GM21619 (cell line): ENCODE measurements at regions not wholly inside any gene's neighbourhood (a gene's known extent, or its start where the extent isn't known, plus 50 kb on each side); places are given as distances from the start of the nearest gene placed in this dataset.
"Not testable (repeated sequence)": the region's sequence is repeated elsewhere in the genome, so short reads cannot be mapped to it uniquely, and the experiment has no call there.

ENCODE experiments used
- ATAC-seq: cut with Tn5 transposase; IDR thresholded peaks from one replicate; pipeline ENCODE4 v1.9.1; 2021; ENCODE audit not compliant: unreplicated experiment

DNA sequence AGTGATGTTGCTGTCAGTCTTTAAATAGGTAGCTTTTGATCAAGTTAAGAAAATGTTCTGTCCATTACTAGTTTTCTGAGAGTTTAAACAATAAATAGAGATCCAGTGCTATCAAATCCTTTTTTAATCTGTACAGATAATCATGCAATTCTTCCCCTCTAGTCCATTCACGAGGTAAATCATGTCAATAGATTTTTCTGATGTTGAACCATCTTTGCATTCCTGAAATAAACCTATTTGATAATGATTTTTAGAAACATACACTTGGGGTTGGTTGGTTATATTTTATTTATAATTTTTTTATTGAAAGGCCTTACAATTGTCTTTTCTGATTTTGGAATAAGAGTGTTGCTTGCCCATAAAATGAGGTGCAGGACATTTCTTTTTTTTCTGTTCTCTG is 95.0 kb downstream of the FAM53A start:
- ATAC-seq = no peak

DNA sequence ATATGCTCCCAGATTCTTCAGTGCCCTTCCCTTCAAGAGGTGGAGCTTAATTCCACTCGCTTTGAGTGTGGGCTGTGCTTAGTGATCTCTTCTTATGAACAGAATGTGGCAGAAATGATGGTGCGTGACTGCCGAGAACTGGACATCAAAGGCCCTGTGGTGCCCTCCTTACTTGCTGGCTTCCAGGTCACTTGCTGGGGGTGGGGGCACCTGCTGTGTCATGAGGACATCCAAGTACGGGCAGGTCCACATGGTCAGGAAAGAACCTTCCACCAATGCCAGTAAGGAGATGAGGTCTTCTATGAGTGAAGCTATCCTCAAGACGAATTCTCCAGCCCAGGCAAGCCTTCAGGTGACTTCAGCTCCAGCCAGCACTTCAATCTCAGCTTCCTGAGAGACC is 95.8 kb downstream of the FAM53A start:
- no peak for ATAC-seq

DNA sequence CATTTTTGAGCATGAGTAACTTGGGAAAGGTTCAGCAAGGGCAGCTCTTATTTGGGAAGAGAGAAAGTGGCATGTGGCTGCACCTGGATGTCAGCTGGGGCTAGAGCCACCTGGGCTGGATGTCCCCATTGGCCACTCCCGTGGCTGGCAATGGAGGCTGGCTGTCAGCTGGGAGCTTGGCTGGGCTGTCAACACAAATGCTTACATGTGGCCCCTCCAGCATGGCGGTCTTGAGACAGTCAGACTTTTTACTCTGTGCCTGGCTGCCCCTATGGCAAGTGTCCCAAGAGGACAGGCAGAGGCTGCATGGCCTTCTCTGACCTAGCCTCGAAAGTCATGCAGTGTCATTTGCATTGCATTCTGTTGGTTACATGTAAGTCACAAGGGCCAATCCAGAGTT is 99.6 kb downstream of the FAM53A start:
- ATAC-seq = no peak

DNA sequence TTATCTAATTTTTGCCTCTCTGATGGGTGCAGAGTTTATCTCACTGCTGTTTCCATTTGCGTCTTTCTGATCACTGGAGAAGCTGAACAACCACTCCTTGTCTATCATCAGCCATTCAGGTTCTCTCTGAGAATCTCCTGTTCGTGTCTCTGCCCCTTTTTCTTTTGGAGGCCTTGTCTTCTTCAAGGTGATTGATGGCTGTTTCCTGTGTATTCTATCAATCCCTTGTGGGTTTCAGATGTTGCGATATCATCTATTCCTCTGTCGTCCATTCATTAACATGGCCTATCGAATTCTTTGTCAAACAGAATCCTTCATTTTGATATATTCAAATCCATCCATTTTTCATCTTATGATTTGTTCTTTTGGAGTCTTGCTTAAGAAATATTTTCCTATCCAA is 100.3 kb downstream of the FAM53A start:
- ATAC-seq = no peak

DNA sequence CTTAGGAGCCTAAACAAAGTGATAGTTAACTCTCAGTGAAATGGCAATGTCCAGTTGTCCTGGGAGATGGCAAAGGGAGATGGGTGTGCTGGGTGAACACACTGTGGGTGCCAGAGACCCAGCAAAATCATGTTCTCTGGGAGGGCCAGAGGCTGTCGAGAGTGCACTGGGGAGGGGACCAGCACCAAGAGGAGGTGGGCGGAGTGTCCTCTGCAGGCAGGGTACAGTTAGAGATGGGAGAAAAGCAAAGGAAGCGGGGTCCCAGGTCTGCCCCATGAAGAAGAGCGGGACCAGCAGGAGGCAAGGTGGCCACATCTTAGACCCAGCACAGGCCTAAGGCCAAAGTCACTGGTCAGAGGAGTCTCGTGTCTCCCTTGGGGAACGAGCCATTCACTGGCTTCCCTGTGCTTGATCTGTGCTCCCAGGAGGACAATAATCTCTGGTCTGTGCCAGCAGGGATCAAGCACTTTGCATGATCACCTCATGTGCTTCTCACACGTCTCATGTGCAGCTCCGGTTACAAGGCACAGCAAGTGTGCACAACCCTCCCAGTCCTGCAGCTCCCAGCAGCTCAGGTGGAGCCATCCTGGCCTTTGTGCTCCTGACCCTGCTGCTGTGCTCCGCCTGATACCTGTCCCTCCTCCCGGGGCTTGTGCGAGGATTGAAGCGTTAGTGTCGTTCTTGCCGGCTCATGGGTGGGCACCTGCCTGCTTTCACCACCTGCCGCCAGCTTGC is 100.9 kb downstream of the FAM53A start:
- no peak for ATAC-seq

DNA sequence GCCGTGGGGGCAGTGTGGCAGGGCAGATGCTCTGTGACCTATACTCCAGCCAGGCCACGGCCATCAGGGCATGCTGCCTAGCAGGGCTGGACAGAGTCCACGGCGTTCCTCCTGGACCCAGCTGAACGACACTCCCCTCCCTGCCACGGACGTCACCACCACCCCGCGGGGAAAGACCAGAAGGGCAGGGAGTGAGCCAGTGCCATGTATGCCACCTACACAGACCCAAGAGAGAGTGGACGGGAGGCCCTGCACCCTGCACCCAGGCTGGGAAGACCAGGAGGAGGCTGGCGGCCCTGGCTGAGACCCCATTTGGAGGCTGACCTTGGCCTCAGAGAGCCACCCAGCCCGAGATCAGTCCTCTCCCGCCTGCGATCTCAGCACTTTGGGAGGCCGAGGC is 101.9 kb downstream of the FAM53A start:
- no peak for ATAC-seq

DNA sequence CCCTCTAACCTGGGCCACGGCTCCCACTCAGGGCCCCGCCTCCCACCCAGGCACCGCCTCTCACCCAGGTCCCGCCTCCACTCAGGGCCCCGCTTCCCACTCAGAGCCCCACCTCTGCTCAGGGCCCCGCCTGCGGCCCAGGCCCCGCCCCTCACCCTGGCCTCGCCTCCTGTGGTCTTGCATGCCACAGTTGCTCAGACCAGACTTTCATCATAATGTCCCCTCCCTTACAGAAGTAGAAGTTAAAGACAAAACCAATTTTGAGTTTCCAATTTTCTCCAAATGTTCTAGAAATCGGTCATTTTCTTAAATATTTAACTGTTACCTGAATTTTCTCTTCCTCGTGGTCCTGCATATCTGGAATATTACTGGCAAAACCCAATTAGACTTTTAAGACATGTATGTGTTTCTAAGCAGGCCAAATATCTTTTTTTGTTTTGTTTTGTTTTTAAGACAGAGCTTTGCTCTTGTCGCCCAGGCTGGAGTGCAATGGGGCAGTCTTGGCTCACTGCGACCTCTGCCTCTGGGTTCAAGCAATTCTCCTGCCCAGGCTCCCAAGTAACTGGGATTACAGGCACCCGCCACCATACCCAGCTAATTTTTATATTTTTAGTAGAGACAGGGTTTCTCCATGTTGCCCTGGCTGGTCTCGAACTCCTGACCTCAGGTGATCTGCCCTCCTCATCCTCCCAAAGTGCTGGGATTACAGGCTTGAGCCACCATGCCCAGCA is 102.8 kb downstream of the FAM53A start:
- peak; percentile 69 for ATAC-seq

DNA sequence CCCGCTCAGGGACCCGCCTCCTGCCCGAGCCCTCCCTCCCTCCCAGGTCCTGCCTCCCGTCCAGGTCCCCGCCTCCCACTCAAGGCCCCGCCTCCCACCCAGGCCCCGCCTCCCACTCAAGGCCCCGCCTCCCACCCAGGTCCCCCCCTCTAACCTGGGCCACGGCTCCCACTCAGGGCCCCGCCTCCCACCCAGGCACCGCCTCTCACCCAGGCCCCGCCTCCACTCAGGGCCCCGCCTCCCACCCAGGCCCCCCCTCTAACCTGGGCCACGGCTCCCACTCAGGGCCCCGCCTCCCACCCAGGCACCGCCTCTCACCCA is 103.5 kb downstream of the FAM53A start:
- ATAC-seq = not testable (repeated sequence)

DNA sequence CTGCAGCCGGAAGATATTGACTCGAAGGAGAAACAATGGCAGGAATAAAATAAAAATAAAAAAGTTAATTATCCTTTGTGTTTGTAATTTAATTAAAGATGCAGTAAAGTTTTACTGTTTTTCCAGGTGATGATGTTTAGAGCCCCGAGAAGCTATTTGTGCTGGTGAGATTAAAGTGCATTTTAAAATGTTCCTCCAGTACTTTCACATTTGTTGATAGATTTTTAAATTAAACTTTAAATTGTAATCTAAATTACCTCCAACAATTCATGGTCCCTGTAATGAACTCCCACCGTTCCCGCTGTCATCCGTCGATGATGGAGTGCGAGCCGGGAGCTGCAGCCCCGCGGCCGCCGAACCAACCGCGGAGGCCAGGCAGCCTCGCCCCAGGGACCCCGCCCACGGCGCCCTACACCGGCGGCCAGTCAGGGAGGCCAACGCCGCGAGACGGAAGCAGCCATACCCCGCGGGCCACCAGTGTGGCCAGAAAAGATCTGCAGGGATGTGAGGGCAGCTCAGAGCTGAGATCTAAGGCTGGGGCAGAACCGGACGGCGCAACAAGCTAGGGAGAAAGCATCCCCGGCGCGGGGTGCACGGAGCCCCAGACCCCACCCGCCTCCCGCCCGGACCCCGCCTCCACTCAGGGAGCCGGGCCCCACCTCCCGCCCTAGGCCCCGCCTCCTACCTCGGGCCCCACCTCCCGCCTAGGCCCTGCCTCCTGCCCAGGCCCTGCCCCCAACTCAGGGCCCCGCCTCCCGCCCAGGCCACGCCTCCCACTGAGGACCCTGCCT is 104.0 kb downstream of the FAM53A start:
- peak; percentile 45 for ATAC-seq

DNA sequence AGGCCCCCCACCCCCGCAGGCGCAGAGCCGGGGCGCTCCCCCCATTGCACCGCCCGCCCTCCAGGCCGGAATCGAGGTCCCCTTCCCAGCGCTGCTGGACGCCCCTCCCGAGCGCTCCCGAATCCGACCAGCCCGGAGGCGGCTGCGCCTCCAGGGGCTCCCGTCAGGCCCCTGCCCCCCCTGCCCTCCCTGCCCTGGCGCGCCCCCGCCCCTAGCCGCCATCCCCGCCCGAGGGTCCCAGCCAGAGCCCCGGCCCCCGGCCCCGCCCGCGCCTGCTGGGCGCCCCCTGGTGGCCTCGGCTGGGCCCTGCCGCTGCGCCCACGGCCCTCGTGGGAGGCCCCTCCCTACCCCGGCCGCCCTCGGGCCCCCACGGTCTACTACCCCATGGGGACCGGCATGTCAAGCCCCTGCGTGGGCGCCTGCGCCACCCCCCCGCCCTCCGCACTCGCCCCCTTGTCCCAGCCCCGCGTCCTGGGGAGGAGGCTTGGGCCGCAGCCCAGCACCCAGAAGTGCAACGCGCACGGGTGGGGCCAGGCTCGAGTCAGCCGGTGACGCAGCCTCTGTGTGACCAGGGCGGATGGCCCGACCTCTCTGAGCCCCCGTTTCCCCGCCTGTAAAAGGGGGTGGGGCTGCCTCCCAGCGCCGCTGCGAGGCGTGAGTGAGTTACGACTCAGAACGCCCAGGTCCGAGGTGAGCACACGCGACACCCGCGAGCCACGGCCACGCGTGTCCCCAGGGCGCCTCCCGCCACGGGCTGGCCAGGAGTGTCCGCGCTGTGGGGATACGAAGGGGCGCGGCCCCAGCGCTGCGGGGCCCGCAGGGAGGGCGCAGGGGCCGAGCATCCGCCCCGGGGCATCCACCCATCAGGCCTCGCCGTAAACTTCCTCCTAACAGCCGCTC is 104.9 kb downstream of the FAM53A start:
- peak; percentile 32 for ATAC-seq

DNA sequence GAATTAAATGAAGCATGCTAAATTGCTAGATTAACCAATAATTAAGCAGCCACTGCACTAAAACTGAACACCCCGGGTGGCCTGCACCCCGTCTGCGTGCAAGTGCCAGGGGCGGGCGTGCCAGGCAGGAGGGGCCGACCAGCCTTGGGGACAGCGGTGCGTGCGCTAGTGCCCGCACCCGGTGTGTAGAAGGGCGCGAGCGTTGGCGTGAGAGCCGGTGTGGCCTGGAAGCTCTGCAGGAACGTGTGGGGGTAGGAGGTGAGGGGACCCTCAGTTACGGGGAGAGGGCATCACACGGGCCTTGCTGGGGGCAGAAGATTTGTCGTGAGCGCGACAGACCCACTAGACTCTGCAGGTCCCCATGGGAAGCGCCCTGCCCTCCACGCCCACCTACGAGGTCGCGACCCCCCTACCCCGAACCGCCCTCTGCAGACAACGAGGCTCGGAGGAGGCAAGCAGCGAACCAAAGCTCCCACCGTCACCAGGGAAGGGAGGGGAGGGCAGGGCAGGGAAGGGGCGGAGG is 105.8 kb downstream of the FAM53A start:
- no peak for ATAC-seq

DNA sequence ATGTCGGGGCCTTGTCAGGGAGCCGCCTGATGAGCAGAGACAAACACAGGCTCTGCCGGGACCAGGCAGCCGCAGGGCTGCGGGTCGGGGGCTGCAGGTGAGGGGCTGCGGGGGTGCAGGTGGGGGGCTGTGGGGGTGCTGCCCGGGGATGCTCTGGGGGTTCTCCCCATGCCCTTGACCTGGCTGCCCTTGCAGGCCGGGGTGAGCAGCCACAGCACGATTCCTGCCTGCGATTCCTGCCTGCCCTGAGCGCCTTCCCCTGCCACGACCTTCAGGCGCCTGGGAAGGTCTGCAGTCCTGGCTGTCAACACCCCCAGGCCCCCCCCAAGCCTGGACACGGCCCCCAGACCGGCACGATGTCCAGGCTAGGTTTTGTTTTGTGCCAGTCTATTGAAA is 106.3 kb downstream of the FAM53A start:
- ATAC-seq = no peak

DNA sequence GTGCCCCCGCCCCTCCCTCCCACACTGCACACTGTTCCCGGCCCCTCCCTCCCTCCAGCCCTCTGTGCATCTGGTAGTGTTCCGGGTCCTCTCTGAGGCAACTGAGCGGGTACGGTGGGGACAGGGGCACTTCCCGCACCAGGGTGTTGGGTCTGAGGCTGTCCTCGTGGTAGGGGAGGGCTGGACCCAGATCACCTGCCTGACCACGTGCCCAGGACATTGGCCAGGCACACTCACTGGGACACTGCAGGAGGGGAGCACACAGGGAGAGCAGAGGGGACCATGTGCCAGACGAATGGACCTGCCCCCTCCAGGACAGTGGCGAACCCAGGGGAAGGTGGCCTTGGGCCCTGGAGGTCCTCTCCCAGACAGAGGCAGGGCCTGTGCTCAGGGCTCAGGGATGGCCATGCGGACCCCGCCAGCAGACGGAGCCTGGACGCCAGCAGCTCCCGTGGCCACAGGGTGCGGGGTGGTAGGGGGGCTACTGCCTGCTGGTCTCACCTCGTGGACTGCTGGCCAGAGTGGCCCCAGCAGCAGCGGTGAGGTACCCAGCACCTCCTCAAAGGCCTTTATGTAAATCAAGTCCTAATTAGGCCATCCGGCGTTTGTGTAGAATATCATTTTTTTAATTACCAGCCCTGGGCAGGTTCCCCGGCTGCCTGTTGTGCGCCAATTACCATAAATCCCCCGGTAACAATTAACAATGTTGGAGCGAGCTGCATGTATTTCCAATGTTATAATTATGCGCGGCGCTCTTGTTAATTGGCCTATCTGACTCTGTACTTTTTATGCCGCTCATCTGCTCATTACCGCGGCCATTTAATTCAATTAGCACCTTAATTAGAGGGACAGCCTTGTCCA is 106.9 kb downstream of the FAM53A start:
- no peak for ATAC-seq

DNA sequence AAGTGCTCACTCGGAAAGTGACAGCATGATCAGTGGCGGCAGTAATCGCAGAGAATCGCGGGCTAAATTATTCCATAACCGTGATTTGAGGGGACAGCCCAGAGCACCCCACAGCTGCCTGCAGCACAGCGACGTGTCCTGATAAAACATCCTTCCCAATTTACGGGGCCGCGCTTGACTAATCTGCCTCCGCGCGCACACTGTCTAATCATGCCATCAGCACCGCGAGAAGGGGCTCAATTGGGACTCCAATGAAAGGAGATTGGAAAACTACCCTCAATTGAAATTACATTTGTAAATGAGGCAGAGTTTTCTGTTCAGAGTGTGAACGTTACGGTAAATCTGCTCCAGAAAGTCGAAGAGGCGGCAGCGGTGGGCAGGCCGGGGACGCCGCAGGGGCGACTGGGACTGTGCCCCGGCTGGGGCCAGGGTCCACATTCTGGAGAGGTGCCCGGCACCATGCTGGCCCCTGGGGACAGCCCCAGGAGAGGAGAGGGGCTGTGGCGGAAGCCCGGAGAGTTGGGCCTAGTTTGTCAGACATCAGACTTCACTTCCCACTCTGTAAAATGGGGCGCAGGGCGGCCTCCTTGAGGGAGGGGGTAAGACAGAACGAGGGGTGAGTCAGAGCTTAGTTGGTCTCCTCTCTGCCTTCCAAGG is 107.7 kb downstream of the FAM53A start:
- no peak for ATAC-seq

DNA sequence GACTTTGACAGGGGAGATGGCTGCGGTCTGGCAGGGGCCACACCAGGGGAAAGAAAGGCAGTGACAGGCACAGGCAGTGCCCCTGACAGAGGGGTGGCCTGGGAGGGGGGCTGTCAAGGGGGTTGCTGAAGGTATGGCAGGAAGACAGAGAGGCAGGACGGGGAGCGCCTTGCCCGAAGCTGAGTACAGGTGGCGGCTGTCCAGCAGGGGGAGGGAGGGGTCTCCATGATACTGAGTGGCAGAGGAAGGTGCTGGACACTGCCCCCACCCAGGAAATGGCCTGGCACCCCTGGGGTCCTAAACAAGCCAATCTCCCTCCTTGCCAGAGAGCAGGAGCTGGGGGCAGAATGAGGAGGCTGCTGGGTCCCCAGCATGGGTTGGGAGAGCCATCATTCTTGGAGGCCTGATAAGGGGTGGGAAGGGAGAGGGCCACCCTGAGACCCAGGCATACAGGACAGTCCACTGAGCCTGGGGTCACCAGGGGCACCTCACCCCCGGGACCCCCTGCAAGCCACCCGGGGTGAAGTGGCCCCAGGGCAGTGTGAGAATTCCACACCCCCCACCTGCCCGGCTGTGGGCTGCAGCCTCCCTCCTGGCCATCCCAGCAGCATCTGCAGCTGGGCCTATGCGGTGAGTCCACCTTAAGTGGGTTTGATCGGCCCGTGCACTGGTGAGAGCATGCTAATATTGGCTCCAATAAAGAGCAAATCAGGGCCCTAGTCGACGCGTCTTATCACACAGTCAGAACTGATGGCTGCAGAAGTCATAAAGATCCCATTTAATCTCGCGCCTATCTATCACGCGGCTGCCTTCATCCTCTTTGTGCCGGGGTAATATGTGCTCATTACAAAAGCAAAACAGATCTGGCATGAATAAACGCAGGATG is 108.5 kb downstream of the FAM53A start:
- ATAC-seq = no peak

DNA sequence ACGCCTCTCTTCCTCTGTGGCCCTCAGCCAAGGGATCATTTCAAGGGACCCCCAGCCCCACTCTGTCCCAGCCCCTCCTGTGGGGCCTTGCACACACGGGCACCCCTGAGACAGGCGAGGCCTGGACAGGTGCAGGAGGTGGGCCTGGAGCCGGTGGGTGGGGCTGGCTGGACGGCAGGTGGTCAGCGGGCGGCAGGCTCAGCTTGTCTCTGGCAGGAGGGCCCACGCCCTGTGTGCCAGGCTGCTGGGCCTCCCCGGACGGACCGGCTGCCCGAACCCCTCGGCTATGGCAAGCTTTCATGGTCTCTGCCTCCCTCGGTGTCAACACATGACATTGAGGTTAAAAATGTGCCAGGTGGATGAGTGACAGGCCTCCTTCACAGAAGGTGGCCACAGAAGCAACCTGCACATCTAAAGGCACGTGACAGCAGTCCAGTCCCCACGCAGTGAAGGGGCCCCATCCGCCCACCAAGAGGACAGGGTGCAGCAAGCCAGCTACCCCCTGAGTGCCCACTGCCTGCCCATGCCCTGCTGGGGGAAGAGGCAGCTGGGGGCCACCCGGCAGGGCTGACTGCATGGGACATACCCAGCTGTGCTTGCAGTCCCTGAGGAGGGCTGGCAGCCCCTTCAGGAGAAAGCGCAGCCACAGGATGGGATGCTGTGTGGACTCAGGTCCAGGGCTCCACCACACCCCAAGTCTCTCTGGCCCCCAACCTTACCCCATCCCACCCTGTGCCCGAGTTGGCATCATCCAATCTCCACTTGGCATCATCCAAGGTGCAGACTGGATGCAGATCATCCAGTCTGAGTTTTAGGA is 109.3 kb downstream of the FAM53A start:
- ATAC-seq = no peak

DNA sequence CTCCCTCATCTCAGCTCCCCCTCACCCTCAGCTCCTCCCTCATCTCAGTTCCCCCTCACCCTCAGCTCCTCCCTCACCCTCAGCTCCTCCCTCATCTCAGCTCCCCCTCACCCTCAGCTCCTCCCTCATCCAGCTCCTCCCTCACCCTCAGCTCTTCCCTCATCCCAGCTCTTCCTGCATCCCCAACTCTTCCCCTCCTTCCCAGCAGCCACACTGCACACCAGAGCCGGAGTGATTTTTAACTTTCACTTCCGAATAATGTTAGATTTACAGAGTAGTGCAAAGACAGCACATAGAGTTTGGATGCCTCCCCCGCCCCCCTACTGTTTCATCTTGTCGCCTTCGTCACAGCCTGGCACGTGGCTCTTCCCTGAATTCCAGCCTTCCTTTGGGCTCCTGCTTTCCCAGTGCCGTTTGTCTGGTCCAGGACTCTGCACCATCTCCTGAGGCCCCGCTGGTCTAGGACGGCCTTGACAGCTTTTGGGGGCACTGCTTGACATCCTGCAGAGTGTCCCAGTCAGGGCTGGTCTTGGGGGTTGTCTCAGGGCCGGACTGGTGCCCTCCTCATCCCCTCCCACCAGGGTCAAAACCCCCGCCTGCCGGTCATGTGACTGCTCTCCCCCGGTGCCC is 110.2 kb downstream of the FAM53A start:
- ATAC-seq = no peak
